Mammary epithelial cell (primary cell): ENCODE measurements at regions not wholly inside any gene's neighbourhood (a gene's known extent, or its start where the extent isn't known, plus 50 kb on each side); places are given as distances from the start of the nearest gene placed in this dataset.

Source experiments
- CTCF ChIP-seq, 2 donors: IDR thresholded peaks in 1 of 2; conservative IDR thresholded peaks in 1 of 2; 2 replicates each; pipeline ENCODE4 v1.5.1; 2011 to 2012; ENCODE audit warnings: inconsistent platforms in 2 of 2, low read length in 2 of 2, mild to moderate bottlenecking in 2 of 2, control low read depth in 1 of 2, low read depth in 1 of 2; ENCODE audit not compliant: insufficient read depth in 1 of 2; ENCODE audit errors: extremely low read depth in 1 of 2
- EZH2 ChIP-seq: IDR thresholded peaks from 2 replicates; pipeline ENCODE4 v1.6.1; 2012; ENCODE audit warnings: low read length, inconsistent platforms, borderline replicate concordance

DNA sequence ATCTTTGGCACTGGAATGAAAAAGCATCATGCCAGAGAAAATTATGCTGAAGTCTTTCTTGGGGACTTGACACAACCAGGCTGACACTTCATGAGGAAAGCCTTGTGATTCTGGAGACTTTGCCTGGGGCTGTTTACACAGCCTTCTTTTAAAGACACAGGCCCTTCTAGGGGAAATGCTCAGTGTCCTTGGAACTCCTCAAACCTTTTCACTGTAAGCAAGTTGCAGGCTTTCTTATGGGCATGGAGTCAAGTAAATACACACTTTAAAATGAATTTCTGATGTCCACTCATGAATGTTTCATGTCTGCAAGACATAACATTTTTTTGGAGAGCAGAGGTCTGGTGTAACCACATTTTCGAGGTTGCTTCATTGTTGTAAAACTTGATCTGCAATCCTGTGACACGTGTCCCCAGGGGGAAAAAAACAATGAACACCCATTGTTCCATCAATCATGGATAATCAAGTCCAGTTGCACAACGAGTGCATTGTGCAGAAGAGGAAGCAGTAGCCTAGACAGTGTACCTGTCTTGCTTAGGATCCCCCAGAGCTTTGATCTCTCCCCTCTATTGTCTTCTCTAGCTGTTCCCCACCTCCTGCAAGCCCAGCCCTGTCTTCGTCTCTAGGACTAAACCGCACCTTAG, 155.1 kb upstream of the PRICKLE1 start:
- no peak for TF ChIP-seq CTCF (conservative IDR thresholded peaks at IDR 0.05 in 1 of 2, IDR thresholded peaks at IDR 0.05 in 1 of 2; ENCODE audit: extremely low read depth in 1 of 2, insufficient read depth in 1 of 2, low read depth in 1 of 2, low read length in 2 of 2)
- TF ChIP-seq EZH2: no peak
